C4-2B (cell line): ENCODE measurements at regions not wholly inside any gene's neighbourhood (a gene's known extent, or its start where the extent isn't known, plus 50 kb on each side); places are given as distances from the start of the nearest gene placed in this dataset.

Experiments used
- CTCF ChIP-seq: fragments of 450-650 bp; conservative IDR thresholded peaks from 2 replicates; pipeline ENCODE4 v1.5.1; 2017; ENCODE audit warnings: mild to moderate bottlenecking
- ZFX ChIP-seq: fragments of 450-650 bp; IDR thresholded peaks from 2 replicates; pipeline ENCODE4 v1.6.1; 2017

- TF ChIP-seq CTCF = peak; percentile 19
- TF ChIP-seq ZFX = no peak
Measured at GRCh38 chr14:25308244-25308643, 258.3 kb upstream of the STXBP6 start.
